NCI-H1436 treated with DMSO at 0.1 percent for 48 hours (cell line): ENCODE measurements at regions not wholly inside any gene's neighbourhood (a gene's known extent, or its start where the extent isn't known, plus 50 kb on each side); places are given as distances from the start of the nearest gene placed in this dataset.
"Not testable (repeated sequence)": the region's sequence is repeated elsewhere in the genome, so short reads cannot be mapped to it uniquely, and the experiment has no call there.

Experiments
- DNase-seq: peaks from one replicate; lab custom pipeline; 2025; lab: John Stamatoyannopoulos, UW

- no peak for DNase-seq
Measured at GRCh38 chr7:68911754-68912153, 686.5 kb upstream of the AUTS2 start.

DNA sequence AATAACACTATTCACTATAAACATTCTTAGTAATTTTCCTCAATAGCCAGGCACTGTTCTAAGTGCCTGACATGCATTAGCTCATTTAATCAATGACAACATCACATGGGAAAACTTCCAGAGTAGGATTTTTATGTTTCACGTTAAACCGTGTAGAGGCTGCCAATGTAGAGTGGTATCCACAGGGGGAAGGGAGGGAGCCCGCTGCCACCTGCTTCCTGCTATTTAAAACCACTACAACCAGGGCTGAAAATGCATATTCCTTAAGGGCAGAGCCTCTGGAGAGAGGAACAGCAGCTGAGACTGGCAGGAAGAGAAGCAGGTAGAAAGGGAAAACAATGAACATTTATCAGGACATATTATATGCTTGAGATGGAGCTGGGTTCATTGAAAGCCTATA lies 684.3 kb upstream of the AUTS2 start:
- no peak for DNase-seq

GRCh38 chr7:68917041-68917651 lies 681.1 kb upstream of the AUTS2 start:
- DNase-seq: no peak

GRCh38 chr7:68918621-68919020 lies 679.7 kb upstream of the AUTS2 start:
- DNase-seq: no peak

DNA sequence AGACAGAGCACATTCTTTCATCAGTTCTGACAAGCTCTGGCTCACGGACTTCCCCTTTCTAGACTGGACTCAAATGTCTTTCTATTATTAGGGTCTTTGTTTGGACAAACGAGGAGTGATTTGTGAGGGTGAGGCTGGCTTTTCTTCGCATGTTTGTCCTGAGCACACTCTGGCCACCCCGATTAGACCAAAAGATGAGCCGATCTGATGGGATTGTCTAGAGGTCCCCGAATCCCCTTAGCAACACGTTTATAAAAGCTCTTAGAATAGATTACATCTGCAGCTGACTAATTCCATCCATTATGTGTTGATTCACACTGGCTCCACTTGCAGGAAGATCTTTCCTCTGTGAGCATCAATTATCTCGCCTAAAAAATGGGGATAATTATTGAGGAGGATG lies 675.4 kb upstream of the AUTS2 start:
- no peak for DNase-seq

DNA sequence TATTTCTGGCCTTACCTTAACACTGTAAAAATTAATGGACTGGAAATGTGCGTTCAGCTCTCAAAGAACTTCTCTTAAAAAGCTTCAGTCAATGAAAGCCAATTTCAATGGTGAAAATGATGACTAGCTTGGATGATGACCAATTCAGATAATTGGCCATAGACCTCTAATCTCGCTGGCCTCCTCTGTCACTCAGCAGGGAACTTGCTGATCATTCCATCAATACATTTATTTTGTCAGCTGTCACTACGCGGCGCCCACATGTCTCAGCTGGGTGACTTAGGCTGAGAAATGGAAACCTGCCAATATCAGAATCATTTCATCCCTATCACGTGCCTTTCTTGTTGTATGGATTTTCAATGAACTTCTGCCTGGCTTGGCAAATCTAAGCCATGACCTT lies 673.0 kb upstream of the AUTS2 start:
- DNase-seq: no peak

DNA sequence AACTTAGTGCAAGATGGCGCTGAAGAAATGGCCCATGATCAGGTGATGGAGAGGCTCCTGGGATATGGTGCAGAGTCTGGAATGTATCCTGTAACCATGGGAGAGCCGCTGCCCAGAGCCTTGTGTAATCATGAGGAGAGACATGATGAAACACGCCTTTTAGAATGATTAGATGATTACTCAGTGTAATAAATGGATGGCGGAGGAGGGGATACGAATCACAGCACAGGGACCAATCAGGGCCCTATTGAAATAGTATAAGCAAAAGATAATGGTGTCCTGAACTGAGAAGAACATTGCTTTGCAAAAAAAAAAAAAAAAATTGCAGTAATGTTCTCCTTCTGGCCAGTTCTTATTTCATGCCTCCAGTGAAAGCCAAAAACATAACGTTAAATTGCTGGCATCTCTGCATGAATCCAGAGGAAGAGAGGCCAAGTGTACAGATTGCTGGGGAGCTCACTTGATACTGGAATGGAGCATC lies 668.5 kb upstream of the AUTS2 start:
- DNase-seq: no peak

DNA sequence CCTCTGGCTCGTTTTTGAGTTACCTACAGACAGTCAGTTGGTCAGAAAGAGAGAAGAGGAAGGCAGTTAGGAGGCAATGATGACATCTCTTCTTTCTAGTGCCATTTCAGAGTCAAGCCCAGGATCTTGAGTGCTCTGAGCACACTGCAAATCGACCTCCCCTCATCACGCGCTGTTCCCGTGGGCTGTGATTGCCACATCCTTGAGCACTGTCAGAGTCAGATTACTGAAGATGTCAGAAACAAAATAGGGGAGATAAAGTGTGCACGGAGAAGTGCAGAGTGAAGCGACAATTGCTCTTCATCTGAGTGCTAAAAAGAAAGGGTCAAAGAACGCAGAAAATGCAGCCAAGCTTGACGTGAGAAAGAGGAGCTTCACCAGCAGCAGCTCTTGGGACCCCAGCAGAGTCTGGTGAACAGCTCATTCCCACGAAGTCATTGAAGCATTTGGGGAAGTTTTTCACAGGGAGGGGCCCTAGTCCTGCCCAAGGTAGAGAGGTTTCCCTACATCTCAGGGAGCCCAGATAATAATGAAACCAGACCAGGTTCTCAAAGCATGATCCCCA lies 661.7 kb upstream of the AUTS2 start:
- DNase-seq: no peak

DNA sequence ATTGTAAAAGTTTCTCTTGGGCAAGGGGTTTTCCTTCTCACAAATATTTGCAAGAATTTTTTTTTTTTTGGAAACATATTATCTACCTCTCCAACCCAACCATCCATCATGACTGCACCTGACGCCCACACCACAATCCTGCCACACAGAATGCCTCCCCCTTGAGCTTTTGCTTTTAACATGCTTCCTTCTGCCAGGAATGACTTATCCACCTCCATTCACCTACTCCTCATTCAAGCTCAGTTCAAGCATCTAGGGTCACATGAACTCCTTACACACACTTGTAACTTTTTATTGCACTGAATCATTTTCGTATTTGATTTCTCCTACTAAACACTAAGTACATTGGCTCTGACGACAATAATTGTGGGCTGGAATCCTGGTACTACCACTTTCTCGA lies 660.1 kb upstream of the AUTS2 start:
- no peak for DNase-seq

GRCh38 chr7:68943786-68944185 lies 654.5 kb upstream of the AUTS2 start:
- no peak for DNase-seq

GRCh38 chr7:68955656-68956055 lies 642.6 kb upstream of the AUTS2 start:
- no peak for DNase-seq

GRCh38 chr7:68958571-68958970 lies 639.7 kb upstream of the AUTS2 start:
- DNase-seq: no peak

DNA sequence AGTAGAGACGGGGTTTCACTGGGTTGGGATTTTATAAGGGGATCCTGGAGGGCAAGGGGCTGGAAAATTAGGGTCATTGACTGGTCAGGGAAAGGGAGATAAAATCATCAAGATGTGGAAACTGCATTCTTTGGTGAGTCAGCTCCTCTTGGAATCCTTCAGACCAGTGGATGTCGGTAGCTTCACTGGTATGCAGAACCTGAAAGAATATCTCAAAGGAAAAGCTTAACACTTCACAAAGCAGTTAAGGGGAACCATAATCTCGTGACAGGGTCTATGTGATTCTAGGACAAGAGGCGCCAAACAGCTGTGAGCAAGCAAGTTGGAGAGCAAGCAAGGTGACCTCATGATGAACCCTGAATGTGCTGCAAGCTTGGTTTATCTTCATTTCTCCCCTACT lies 634.7 kb upstream of the AUTS2 start:
- DNase-seq: no peak

GRCh38 chr7:68964060-68964459 lies 634.2 kb upstream of the AUTS2 start:
- no peak for DNase-seq

- DNase-seq: no peak
Measured at GRCh38 chr7:68965351-68965750, 632.9 kb upstream of the AUTS2 start.

DNA sequence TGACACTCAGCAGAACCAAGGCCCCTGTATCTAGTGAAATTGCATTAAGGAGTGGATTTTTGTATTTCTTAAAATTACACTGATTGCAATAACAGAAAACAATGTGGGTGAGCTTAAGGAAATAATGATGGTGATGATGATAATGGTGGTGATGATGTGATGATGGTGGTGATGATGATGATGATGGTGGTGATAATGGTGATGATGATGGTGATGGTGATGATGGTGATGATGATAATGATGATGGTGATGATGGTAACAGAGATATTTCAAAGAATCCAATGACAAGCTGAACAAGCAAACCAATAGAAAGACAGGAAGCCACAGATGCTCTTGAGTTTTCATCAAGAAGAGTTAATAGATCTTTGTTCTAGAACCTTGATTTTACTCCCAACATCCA lies 630.7 kb upstream of the AUTS2 start:
- DNase-seq: no peak

- no peak for DNase-seq
Measured at GRCh38 chr7:68969571-68969970, 628.7 kb upstream of the AUTS2 start.

DNA sequence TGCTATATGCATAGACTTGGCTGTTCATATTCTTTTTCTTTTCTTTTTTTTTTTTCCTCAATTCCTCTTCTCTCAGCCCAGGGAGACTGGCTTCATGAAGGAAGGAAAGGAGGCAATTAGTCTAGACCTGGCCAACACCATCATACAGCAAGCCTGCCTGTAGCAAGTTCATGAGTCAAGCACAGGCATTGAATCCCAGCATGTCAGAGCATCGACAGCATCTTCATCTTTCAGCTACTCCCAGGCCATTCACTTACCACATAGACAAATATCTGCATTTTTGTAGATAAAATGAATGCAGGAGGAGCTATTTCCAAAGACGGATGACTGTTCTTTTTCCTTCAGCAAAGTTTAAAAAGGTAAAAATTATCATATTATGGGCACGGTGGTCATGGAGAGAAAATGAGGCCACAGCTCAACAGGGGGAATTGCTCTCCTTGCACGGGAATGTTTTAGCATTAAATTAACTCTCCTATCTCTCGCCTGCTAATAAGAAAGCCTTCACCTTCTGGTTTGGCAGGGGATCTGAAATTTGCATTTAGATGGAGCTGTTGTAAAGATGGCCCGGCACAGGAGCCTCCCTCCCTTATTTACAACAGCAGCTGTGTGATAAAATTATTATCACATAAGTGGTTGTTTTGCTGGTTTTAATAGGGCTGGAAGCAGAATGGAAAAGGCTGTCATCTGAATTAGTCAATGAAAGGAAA lies 626.5 kb upstream of the AUTS2 start:
- no peak for DNase-seq

- no peak for DNase-seq
Measured at GRCh38 chr7:68977385-68978055, 620.8 kb upstream of the AUTS2 start.

DNA sequence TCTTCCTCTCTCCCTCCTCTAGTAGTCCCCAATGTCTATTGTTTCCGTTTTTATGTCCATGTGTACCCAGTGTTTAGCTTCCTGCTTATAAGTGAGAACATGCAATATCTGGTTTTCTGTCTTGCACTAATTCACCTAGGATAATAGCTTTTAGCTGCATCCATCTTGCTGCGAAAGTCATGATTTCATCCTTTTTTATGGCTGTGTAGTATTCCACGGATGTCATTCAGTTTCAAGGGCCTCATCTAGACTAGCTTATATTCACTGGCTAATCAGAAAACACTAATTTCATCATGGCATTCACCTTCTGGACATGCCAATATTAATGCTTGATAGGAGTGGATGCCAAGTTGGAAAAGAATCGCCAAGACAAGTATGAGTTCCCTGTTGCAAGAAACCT lies 619.6 kb upstream of the AUTS2 start:
- DNase-seq: no peak

GRCh38 chr7:68980011-68980410 lies 618.3 kb upstream of the AUTS2 start:
- no peak for DNase-seq

DNA sequence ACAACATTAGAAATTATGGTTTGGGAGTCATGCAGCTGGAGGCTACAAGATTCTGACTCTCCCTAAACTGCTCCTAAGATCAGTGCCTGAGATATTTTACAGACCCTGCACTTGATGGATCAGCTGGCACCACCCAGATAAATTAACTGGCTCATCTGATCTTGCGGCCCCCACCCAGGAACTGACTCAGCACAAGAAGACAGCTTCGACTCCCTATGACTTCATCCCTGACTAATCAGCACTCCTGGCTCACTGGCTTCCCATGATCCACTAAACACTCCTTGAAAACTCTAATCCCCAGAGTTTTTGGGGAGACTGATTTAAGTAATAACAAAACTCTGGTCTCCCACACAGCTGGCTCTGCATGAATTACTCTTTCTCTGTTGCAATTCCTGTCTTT lies 617.8 kb upstream of the AUTS2 start:
- DNase-seq: not testable (repeated sequence)

DNA sequence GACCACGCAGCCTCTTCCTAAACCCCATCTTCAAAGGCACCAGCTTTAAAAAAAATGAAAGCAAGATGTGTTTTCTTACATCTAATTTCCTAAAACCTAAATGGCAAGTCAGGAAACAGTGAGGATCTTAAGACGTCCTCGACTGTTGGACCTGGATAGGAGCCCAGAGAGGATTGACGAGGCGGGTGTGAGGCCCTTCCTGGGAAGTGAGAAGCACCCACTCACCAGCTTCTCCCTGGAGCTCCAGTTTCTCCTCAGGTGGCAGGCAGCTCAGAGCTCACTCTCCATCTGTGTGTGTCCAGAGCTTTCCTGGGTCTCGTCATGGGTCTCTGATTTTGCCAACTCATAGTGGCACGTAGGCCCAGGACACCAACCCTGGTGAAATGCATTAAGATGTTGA lies 614.0 kb upstream of the AUTS2 start:
- DNase-seq: no peak
